Nucleus accumbens (tissue), 56 donors: ENCODE measurements at regions not wholly inside any gene's neighbourhood (a gene's known extent, or its start where the extent isn't known, plus 50 kb on each side); places are given as distances from the start of the nearest gene placed in this dataset.
A peak's percentile ranks its signal among the peaks of the same experiment; 100 is the strongest.

Source experiments
- DNase-seq, 56 donors: peaks; one replicate each; lab custom pipeline; 2025; lab: John Stamatoyannopoulos, UW

DNA sequence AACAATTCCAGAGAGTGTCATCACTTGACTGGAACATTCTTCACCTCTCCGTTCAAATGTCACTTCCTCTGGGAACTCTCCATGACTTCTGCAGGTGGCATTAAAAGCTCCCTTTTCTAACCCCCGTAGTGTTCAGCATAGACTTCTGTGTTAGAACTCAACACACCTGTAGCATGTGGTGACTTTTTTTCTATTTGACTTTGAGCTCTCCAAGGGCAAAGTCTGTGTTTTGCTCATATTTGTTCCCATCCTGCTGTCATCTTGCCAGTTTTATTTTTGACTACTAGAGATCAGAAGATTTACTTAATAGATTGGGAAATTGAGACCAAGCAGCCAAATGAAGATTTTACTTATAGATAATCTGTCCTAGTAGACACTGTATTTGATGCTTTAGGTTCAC lies 367.1 kb downstream of the INSC start:
- DNase-seq = no peak

DNA sequence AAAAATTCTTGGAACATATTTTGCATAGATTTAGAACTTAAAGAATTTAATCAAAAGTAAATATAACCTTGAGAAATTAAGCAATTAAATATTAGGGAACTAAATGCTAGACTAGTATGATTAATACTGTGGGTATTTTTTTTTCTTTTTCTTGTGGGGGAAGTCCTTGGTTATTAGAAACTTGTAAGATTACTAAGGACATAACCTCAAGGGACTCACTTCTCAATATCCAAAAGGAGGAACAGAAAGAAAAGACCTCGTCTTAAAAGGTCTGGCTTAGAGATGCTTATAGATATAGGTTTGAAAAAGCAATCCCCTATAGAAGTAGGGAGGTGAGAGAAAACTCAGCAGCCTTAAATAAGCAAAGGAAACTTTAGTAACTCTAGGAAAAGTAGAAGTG lies 368.5 kb downstream of the INSC start:
- no peak for DNase-seq

DNA sequence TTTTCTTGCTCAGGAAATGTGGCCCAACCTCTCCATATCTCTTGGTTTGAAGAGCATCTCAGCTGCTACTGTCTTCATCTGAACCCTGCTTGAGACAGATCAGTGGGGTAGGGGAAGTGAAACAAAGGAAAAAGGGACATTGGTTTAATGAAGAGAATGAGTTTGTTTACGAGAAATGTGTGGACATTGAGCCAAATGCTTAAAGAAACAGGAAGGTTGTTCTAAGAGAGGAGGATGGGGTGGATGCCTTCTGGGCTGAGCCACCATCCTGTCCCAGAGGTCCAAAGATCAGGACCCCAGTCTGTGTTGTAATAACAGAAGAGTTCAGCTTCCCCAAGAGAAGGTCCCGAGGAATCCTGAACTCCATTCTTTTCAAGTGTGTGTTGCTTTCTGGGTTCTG lies 369.7 kb downstream of the INSC start:
- no peak for DNase-seq

DNA sequence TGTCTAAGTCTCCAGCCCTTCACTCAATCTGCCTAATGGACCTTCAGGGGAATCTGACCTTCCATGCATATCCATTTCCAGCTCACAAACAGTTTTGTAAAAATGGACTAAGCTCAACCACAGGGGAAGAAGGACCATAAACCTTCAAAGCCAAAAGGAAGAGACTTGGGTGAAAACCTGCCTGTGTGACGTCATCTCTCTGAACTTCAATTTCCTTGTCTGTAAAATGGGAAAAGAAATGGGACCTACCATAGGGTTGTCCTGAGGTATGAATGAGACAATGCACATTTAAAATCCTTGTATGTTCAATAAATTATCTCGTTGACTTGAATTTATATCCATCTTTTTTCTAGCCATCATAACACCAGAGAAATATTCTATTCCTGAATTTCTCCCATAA lies 370.7 kb downstream of the INSC start:
- DNase-seq = no peak

DNA sequence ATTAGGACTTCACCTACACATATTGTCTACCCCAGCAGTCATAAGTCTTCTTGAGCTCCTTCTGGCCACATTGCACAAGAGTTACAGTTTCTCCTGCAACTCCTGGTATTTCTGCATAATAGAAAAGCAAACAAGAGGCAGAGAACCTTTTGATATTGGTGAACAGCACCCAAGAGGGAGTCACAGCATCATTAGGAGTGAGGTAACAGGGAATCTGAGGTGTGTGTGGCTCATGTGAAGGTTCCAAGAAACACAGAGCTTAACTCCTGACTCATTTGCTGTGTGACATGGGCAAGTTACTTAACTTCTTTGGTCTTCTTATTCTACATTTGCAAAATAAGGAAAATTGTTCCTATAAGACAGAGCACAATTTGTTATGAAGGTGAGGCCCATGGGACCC lies 374.6 kb downstream of the INSC start:
- DNase-seq = no peak

DNA sequence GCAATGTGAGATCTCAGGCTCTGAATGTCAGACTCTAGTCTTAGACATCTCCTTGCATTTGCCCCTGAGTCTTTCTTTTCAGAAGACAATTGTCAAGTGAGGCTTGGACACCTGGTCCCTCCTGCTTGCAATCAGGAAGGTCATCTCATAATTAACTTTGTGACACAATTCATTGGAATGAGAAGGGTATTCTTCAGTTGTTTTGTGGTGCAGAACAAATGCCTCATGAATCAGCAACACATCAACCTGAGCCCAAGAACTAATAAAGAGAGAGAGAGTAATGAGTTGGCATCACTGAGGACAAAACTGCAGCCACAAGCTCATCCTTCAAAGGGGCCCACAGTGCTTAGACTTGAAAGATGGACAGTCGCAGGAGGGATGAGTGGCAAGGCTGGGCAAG lies 375.8 kb downstream of the INSC start:
- DNase-seq = no peak

DNA sequence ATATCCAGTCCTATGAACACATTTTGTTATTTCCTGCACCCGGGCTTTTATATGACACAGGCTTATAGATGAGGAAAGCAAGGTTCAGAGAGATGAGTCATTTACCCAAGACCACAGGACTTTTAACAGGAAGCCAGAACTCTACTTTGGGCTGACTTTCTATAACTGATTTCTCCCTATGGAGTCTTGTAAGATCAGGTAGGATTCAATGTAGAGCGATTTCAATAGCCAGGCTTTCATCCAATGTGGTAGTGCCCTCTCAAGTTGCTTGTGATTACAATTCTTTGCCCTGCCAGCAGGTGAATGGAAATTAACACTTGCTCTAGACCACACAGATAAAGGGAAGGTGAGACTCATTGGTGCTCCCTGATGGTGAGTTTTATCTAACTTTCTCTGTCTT lies 378.3 kb downstream of the INSC start:
- DNase-seq = no peak

DNA sequence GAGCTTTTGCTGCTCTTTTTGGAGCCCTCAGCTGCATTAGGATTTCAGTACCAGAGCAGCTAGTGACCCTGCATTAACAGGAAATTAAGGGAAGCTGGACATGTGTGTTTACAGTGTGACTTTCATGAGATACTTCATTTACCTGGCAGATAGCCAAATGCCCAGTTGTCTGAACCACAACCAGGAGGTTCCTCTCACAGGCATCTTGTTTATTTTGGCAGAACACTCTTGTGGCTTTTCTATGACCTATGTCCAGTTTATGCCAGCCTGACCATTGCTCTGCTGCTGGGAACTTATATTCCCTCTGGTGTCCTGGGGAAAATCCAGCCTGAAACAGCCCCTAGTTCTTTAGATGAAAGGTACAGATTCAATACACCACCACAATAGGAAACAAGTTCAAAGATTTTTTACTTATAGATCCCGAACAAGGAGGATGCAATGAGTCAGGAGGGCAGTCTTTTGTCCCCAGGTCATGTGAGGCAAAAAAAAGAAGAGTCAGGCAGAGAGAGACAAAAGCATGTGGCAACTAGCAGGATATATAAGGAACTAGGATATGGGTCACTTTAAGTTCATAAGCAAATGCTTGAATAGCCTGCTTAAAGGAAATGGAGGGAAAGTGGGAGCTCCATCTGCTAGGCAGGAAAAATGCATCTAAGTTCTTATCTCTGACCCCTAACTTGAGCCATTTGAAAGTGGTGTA lies 379.3 kb downstream of the INSC start:
- no peak for DNase-seq

DNA sequence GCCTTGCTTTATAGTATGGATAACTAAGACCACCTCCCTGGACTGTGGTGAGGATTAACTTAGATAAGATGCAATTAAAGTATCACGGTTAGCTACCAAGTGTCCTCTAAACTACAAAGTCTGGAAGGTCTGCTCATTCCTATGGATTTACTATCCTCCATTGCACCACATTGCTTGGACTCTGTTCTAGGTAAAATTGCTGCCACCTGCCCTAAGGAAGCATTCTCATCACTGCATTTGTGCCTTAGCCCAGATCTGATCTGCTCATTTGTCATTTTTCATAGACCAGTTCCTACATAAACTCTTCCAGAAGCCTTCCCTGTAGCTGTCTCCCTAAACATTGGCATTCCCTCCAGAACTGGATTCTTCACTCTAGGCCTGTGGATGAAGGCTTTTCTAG lies 380.0 kb downstream of the INSC start:
- no peak for DNase-seq

DNA sequence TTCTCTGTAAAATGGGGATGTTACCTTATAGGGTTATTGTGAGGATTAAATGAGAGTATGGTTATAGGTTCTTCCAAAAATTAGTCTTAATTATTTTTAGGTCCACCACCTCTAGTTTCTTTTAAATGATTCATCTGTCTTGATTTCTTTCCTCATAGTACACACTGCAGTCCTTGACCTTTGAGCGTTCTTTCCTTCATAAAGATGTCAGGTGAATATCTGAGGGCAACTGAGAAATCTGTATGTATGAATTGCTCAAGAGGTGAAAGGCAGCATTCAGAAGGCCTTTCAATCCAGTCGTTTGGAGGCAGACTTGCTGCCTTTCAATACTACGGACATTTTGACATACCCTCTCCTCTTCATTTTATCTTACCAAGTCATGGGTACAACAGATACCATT lies 380.7 kb downstream of the INSC start:
- DNase-seq = no peak

DNA sequence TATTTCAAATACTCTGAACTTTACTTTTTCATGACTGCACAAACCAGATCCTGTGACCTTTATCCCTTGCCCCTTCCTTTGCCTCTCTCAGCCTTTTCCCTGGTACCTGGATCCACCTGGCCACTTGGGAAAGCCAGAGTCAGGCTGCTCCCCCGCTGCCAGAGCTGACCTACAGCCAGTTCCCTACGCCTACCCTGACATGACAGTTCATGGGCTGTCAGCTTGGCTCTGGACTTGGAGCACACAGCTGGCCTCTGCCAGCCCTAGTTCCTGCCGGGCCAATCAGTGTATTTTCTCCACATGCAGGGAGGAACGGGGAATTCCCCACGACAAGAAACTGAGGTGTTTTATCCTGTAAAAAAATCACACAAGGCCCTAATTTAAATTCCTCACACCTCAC lies 382.6 kb downstream of the INSC start:
- no peak for DNase-seq

DNA sequence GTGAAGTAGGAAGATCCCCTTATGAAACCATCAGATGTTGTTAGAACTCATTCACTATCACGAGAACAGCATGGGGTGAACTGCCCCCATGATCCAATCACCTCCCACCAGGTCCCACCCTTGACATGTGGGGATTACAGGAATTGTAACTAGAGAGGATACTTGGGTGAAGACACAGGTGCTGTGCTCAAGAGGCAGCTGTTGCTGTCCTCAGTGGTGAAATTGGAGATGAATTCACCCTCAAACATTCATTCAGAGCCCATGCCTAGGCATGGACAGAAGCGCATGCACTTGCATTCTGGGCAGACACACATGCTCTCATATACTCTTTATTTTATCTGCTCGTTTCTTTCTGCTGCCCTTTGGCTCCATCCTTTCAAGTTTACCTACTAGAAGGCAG lies 385.0 kb downstream of the INSC start:
- no peak for DNase-seq

DNA sequence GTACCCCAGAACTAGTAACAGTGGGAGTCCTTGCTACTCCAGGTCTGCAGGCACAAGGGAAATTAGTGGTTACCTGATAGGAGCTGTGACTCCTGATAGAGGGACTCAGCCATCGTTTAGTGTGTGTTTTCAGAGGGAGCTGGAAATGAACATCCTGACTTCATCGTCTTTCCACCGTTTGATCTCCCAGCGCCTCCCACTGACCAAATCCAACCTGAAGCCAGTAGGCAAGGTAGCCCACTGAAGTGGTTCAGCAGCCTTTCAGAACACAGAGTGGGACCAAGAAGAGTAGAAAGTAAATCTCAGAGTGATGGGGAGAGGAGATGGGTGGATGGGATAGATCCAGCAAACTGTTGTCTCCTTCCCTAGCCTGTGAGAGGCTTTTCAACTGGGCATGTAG lies 385.9 kb downstream of the INSC start:
- no peak for DNase-seq

DNA sequence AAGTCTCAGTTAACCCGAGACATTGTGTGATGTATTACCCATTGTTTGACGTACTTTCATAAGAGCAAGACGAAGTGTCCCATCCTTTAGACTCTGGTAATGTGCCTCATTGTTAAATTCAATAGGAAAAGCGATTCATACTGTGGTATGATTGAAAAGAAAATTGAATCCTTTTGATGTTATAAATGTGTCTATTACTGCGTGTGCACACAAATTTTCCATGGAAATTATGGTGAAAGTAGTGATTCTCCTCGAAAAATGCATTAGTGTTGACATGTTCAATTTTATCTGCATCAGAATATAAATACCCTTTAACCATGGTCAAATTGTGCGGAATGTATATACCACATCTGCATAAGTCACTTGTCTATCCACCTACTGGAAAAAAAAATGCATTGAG lies 386.8 kb downstream of the INSC start:
- DNase-seq = no peak

DNA sequence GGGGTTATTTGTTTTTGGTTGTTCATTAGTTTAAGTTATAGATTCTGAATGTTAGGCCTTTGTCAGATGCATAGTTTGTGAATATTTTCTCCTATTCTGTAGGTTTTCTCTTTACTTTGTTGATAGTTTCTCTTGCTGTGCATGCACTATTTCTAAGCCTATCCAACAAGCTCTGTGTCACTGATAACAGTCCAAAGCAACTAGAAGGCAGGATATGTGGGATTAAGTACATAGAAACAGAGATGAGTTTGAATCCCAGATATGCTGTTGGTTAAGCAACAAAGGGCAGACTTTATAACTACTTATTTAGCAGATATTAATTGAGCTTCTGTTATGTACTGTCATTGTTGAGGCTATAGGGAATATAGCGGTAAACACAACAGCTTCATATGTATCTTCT lies 390.4 kb downstream of the INSC start:
- DNase-seq = no peak

DNA sequence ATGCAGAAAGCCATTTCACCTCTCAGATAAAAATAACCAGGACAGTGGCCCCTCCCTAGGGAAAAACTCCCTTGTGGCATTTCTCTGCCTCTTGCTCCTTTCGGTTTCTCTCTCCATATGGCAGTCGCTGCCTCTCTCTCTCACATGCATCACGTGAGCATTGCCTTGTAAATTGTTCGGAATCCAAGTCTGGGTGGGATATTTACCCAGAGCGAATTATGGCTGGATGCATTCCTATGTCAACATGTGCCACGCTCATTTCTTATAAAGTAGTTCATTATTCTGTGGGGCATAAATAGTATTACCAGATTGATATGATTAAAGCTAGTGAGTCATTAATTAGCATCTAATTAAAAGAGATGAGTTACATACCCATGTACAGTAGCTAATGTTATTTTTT lies 392.9 kb downstream of the INSC start:
- DNase-seq = no peak

DNA sequence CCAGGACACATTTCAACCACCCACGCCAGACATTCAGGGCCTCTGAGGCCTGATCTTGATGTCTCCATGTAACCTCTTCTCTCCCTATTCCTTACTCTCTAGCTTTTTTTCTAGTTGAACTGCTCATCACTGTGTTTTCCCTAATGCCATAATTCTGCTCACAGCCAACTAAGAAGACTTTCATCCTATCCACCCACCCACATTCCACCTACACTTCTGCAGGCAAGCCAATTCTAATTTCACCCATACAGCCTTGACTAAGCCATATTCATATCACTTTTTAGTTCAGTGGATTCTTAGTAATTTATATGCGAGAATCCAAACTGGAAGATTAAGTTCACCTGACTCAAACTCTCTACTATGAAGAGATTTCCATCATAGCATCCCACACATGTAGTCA lies 394.4 kb downstream of the INSC start:
- DNase-seq = peak in 2 of 56 donors; percentile 0 to 5

DNA sequence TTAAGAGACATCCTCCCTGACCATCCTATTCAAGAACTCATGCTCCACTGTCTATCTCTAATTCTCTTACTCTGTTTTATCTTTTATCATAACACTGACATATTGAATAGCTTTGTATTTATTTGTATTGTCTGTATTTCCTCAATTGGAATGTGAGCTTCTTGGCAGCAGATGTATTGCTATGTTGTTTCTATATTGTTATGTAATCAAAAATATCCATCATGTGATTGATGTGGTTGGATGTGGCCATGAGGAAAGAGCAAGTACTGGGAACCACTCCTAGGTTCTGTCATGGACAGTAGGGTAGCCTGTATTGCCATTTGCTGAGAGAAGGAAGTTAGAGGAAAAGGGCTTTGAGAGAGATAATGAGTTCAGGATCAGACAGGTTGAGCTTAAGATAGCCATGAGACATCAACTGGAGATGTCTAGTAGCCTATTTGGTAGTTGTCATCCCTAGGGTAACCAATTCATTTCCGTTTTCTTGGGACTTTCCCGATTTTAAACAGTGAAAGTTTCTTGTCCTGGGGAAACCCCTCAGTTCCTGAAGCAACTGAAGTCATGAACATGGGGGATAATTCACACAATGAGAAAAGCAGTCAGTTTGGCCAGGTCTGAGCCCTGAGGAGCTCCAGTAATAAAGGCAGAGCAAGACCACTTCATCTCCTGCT lies 404.5 kb downstream of the INSC start:
- DNase-seq = no peak

DNA sequence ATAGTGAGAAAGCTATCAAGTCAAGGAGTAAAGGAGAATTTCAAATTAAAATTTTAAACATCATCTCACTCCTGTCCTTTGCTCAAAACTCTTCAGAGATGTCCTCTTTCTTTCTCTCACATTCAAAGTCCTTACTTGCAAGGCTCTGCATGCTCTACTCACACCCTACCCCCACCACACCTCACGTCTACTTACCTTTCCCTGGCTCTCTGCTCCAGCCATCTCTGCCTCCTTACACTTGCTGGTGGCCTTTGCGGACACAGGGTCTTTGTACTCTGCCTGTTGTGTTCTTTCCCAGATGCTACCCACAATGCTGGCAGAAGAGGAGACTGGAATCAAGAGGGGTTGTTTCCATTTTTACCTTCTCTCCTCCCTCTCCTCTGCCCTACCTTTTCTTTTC lies 405.2 kb downstream of the INSC start:
- DNase-seq = no peak

DNA sequence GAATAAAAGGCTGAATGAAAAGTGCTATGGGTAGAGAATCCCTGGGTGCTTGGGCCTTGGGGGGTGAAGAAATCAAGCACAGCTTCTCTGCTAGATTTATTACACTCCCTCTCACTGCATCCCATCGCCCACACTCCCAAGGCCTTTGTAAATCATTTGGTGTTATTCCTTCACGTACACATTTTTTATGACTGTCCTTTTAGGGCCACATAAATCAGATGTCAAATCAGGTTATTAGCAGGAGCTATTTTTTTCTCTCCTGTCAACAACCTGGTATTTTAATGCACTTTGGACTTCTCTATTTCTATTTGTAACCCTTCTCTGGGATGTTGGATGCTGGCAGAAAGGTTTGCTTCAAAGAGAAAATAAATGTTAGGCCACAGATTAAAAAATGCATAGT lies 408.8 kb downstream of the INSC start:
- DNase-seq = no peak

DNA sequence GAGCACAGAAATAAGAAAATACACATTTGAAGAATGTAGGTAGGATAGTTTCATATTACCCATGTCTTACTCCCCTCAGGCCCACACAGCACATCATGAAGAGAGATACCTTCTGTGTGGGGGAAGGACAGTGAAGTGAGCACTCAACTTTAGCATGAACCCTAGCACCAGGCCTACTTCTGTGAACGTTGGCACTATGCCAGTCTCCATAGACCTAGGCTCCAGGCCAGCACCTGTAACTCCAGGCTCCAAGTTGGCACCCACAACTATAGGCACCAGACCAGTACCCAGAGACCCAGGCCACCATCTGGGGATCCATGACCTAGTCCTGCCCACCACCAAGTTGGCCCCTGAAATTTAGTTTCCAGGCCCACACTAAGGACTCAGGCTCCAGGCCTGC lies 410.9 kb downstream of the INSC start:
- no peak for DNase-seq

DNA sequence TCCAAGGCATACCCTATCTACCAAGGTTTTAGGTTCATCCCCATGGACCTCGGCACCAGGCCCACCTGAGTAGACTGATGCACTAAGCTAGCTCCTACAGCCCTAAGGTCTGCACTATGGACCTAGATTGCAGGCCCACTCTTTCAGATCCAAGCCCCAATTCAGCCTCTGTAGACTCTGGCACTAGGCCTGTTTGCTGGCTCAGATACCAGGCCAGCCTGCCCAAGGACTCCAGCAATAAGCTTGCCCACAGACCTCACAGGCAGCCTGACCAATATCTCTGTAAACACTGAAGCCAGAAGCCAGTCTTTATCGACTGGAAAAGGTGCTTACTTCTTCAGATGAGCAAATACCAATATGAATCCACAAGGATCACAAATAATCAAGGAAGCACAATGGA lies 411.3 kb downstream of the INSC start:
- DNase-seq = no peak
